IPS DF 19.7 (cell line): ENCODE measurements at regions not wholly inside any gene's neighbourhood (a gene's known extent, or its start where the extent isn't known, plus 50 kb on each side); places are given as distances from the start of the nearest gene placed in this dataset.
"Not testable (repeated sequence)": the region's sequence is repeated elsewhere in the genome, so short reads cannot be mapped to it uniquely, and the experiment has no call there.

ENCODE experiments used
- DNase-seq: peaks from one replicate; pipeline ENCODE4 v3.0.0-alpha.2; 2013; ENCODE audit warnings: low read depth, low spot score

- no peak for DNase-seq
Measured at GRCh38 chr15:96470681-96471310, 140.3 kb downstream of the NR2F2 start.

- DNase-seq = no peak
Measured at GRCh38 chr15:96472681-96473080, 142.2 kb downstream of the NR2F2 start.

GRCh38 chr15:96473556-96473955 is 143.1 kb downstream of the NR2F2 start:
- DNase-seq = no peak

GRCh38 chr15:96474231-96474664 is 143.7 kb downstream of the NR2F2 start:
- no peak for DNase-seq

- DNase-seq = no peak
Measured at GRCh38 chr15:96477227-96477626, 146.7 kb downstream of the NR2F2 start.

GRCh38 chr15:96484412-96484811 is 153.9 kb downstream of the NR2F2 start:
- not testable (repeated sequence) for DNase-seq

GRCh38 chr15:96484830-96485229 is 154.3 kb downstream of the NR2F2 start:
- no peak for DNase-seq

- no peak for DNase-seq
Measured at GRCh38 chr15:96487245-96487644, 156.7 kb downstream of the NR2F2 start.

- not testable (repeated sequence) for DNase-seq
Measured at GRCh38 chr15:96491066-96491699, 160.7 kb downstream of the NR2F2 start.

- DNase-seq = not testable (repeated sequence)
Measured at GRCh38 chr15:96491700-96492644, 161.5 kb downstream of the NR2F2 start.

- DNase-seq = no peak
Measured at GRCh38 chr15:96494505-96494904, 164.0 kb downstream of the NR2F2 start.

GRCh38 chr15:96495386-96495785 is 164.9 kb downstream of the NR2F2 start:
- DNase-seq = no peak

- no peak for DNase-seq
Measured at GRCh38 chr15:96497951-96498350, 167.5 kb downstream of the NR2F2 start.

GRCh38 chr15:96500508-96500907 is 170.0 kb downstream of the NR2F2 start:
- DNase-seq = no peak

GRCh38 chr15:96501362-96501761 is 170.9 kb downstream of the NR2F2 start:
- DNase-seq = no peak

- no peak for DNase-seq
Measured at GRCh38 chr15:96502196-96502595, 171.7 kb downstream of the NR2F2 start.

- no peak for DNase-seq
Measured at GRCh38 chr15:96503276-96503675, 172.8 kb downstream of the NR2F2 start.

GRCh38 chr15:96504371-96504770 is 173.9 kb downstream of the NR2F2 start:
- DNase-seq = no peak

- no peak for DNase-seq
Measured at GRCh38 chr15:96505014-96505413, 174.5 kb downstream of the NR2F2 start.

- no peak for DNase-seq
Measured at GRCh38 chr15:96514607-96515285, 184.2 kb downstream of the NR2F2 start.

- DNase-seq = no peak
Measured at GRCh38 chr15:96515371-96515770, 184.9 kb downstream of the NR2F2 start.

GRCh38 chr15:96521386-96521785 is 190.9 kb downstream of the NR2F2 start:
- DNase-seq = no peak
